KMS-11 (cell line): ENCODE measurements at regions not wholly inside any gene's neighbourhood (a gene's known extent, or its start where the extent isn't known, plus 50 kb on each side); places are given as distances from the start of the nearest gene placed in this dataset.

Experiments used
- H2AFZ ChIP-seq: fragments of 200-600 bp; sonication (generic); 2 replicates; pipeline ENCODE4 v1.6.1; 2016; ENCODE audit warnings: antibody characterized with exemption, mixed run types, low read depth
- H3K27ac ChIP-seq: fragments of 200-600 bp; sonication (generic); 2 replicates; pipeline ENCODE4 v1.6.1; 2016; ENCODE audit warnings: mild to moderate bottlenecking, mixed run types
- H3K27me3 ChIP-seq: fragments of 200-600 bp; sonication (generic); 2 replicates; pipeline ENCODE4 v1.6.1; 2017; ENCODE audit warnings: mild to moderate bottlenecking, low read depth, mixed run types, moderate library complexity; ENCODE audit not compliant: insufficient read depth
- H3K36me3 ChIP-seq: fragments of 200-600 bp; sonication (generic); 2 replicates; pipeline ENCODE4 v1.6.1; 2017; ENCODE audit warnings: mild to moderate bottlenecking, mixed run types; ENCODE audit not compliant: insufficient read depth
- H3K4me1 ChIP-seq: fragments of 200-600 bp; sonication (generic); 2 replicates; pipeline ENCODE4 v1.6.1; 2016; ENCODE audit warnings: mild to moderate bottlenecking, low read depth, mixed run types; ENCODE audit not compliant: poor library complexity, severe bottlenecking
- H3K4me2 ChIP-seq: fragments of 200-600 bp; sonication (generic); 2 replicates; pipeline ENCODE4 v1.7.0; 2016; ENCODE audit warnings: mild to moderate bottlenecking, mixed run types
- H3K4me3 ChIP-seq: fragments of 200-600 bp; sonication (generic); IDR thresholded peaks from 2 replicates; pipeline ENCODE4 v1.6.1; 2017; ENCODE audit warnings: low read depth, low read length, mixed read lengths; ENCODE audit not compliant: insufficient read depth
- H3K79me2 ChIP-seq: fragments of 200-600 bp; sonication (generic); 2 replicates; pipeline ENCODE4 v1.6.1; 2016; ENCODE audit warnings: low read depth, mixed run types; ENCODE audit not compliant: insufficient read depth
- H3K9ac ChIP-seq: fragments of 200-600 bp; sonication (generic); 2 replicates; pipeline ENCODE4 v1.6.1; 2016; ENCODE audit warnings: mild to moderate bottlenecking, mixed run types
- H4K20me1 ChIP-seq: fragments of 200-600 bp; sonication (generic); 2 replicates; pipeline ENCODE4 v1.6.1; 2016; ENCODE audit warnings: mild to moderate bottlenecking, mixed run types; ENCODE audit not compliant: insufficient read depth
- TF ChIP-seq, protein P1 (sequence below): fragments of 200-600 bp; sonication (generic); conservative IDR thresholded peaks from 2 replicates; pipeline ENCODE4 v1.6.1; 2017; ENCODE audit warnings: low read depth, mild to moderate bottlenecking, antibody characterized with exemption, low read length, moderate library complexity, mixed read lengths

- no peak overlapping the region for H2AFZ ChIP-seq
- H3K36me3 ChIP-seq = no peaks in the 10 kb centered on the region
- TF ChIP-seq, protein P1, sequence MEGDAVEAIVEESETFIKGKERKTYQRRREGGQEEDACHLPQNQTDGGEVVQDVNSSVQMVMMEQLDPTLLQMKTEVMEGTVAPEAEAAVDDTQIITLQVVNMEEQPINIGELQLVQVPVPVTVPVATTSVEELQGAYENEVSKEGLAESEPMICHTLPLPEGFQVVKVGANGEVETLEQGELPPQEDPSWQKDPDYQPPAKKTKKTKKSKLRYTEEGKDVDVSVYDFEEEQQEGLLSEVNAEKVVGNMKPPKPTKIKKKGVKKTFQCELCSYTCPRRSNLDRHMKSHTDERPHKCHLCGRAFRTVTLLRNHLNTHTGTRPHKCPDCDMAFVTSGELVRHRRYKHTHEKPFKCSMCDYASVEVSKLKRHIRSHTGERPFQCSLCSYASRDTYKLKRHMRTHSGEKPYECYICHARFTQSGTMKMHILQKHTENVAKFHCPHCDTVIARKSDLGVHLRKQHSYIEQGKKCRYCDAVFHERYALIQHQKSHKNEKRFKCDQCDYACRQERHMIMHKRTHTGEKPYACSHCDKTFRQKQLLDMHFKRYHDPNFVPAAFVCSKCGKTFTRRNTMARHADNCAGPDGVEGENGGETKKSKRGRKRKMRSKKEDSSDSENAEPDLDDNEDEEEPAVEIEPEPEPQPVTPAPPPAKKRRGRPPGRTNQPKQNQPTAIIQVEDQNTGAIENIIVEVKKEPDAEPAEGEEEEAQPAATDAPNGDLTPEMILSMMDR = no peak
Measured at GRCh38 chr6:10316373-10316721, 98.5 kb downstream of the TFAP2A start.

GRCh38 chr6:10315658-10316372 lies 99.1 kb downstream of the TFAP2A start:
- H3K4me2 ChIP-seq = no peak overlapping the region
- TF ChIP-seq, protein P1 = no peak
- no peaks in the 10 kb centered on the region for H3K36me3 ChIP-seq
- no peaks in the 10 kb centered on the region for H3K79me2 ChIP-seq
- no peaks in the 10 kb centered on the region for H4K20me1 ChIP-seq
- no peak overlapping the region for H3K9ac ChIP-seq
- H3K4me1 ChIP-seq = no peaks in the 10 kb centered on the region
- H3K27me3 ChIP-seq = no peaks in the 10 kb centered on the region
- no peak overlapping the region for H3K4me3 ChIP-seq
- no peak overlapping the region for H3K27ac ChIP-seq
- no peak overlapping the region for H2AFZ ChIP-seq

More at GRCh38 chr6:10316373-10316721, 98.5 kb downstream of the TFAP2A start:
- Histone ChIP-seq H3K79me2 (no peaks in the 10 kb centered on the region), H3K27ac (no peak overlapping the region), H3K4me3 (no peak overlapping the region), H3K4me1 (no peaks in the 10 kb centered on the region), H3K9ac (no peak overlapping the region), H4K20me1 (no peaks in the 10 kb centered on the region), H3K27me3 (no peaks in the 10 kb centered on the region), H3K4me2 (no peak overlapping the region)

DNA sequence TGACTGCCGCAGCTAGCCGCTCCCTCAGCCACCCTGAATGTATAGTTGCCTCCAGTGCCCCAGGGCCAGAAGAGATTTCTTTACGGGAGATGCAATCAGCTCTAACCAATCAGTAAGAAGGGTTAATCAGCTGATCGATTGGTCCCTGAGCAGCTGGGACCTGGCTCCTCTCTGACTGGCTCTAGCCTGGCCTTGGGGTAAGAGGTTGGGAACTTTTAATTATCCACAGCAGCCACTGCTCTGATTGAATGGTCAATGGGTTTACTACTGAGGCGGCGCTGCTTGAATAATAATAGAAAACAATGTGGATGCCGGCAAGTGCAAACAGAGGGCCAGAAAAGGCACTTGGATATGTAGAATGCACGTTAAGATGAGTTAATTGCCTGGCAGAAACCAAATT lies 99.8 kb downstream of the TFAP2A start:
- H3K4me2 ChIP-seq = no peak overlapping the region
- no peak overlapping the region for H2AFZ ChIP-seq
- no peak overlapping the region for H3K4me3 ChIP-seq
- no peaks in the 10 kb centered on the region for H3K27me3 ChIP-seq
- no peak overlapping the region for H3K27ac ChIP-seq
- no peak overlapping the region for H3K9ac ChIP-seq
- H3K4me1 ChIP-seq = no peaks in the 10 kb centered on the region
- no peaks in the 10 kb centered on the region for H3K79me2 ChIP-seq
- TF ChIP-seq, protein P1 = no peak
- H4K20me1 ChIP-seq = no peaks in the 10 kb centered on the region
- no peaks in the 10 kb centered on the region for H3K36me3 ChIP-seq

- Histone ChIP-seq H3K27ac (no peak overlapping the region), H3K27me3 (no peaks in the 10 kb centered on the region), H3K4me3 (no peak overlapping the region), H3K9ac (no peak overlapping the region), H2AFZ (no peak overlapping the region), H4K20me1 (no peaks in the 10 kb centered on the region), H3K4me1 (no peaks in the 10 kb centered on the region), H3K79me2 (no peaks in the 10 kb centered on the region), H3K4me2 (no peak overlapping the region), H3K36me3 (no peaks in the 10 kb centered on the region)
- TF ChIP-seq, protein P1 = no peak
Measured at GRCh38 chr6:10314163-10314955, 100.5 kb downstream of the TFAP2A start.
